DOHH2 (cell line): ENCODE measurements at regions not wholly inside any gene's neighbourhood (a gene's known extent, or its start where the extent isn't known, plus 50 kb on each side); places are given as distances from the start of the nearest gene placed in this dataset.

ENCODE experiments used
- H3F3A ChIP-seq: fragments of 200-600 bp; sonication (generic), shearing (Covaris generic); 2 replicates; pipeline ENCODE4 v1.6.0; 2016; ENCODE audit warnings: antibody characterized with exemption, mild to moderate bottlenecking; ENCODE audit not compliant: control insufficient read depth, insufficient read depth
- H3K27ac ChIP-seq: fragments of 200-600 bp; sonication (generic); 2 replicates; pipeline ENCODE4 v1.5.1; 2014; ENCODE audit warnings: low read depth, mild to moderate bottlenecking, low read length, moderate library complexity
- H3K27me3 ChIP-seq: fragments of 200-600 bp; sonication (generic); 2 replicates; pipeline ENCODE4 v1.6.1; 2014; ENCODE audit warnings: mild to moderate bottlenecking, low read length, mixed read lengths; ENCODE audit not compliant: control insufficient read depth
- H3K36me3 ChIP-seq: fragments of 200-600 bp; sonication (generic); 2 replicates; pipeline ENCODE4 v1.6.1; 2014; ENCODE audit warnings: mild to moderate bottlenecking, low read length, moderate library complexity, mixed read lengths; ENCODE audit not compliant: control insufficient read depth
- H3K4me1 ChIP-seq: fragments of 200-600 bp; sonication (generic); 2 replicates; pipeline ENCODE4 v1.6.1; 2014; ENCODE audit warnings: mild to moderate bottlenecking, low read length, mixed read lengths; ENCODE audit not compliant: control insufficient read depth
- H3K4me2 ChIP-seq: fragments of 200-600 bp; sonication (generic); 2 replicates; pipeline ENCODE4 v1.6.0; 2014; ENCODE audit warnings: mild to moderate bottlenecking, low read length, moderate library complexity
- H3K4me3 ChIP-seq: fragments of 200-600 bp; sonication (generic); 2 replicates; pipeline ENCODE4 v1.5.1; 2014; ENCODE audit warnings: mild to moderate bottlenecking, low read length, mixed read lengths
- H3K79me2 ChIP-seq: fragments of 200-600 bp; sonication (generic); 2 replicates; pipeline ENCODE4 v1.6.1; 2014; ENCODE audit warnings: mild to moderate bottlenecking, low read length, mixed read lengths; ENCODE audit not compliant: control insufficient read depth
- H3K9me2 ChIP-seq: fragments of 200-600 bp; sonication (generic); replicated peaks from 2 replicates; pipeline ENCODE4 v1.6.1; 2014; ENCODE audit warnings: mild to moderate bottlenecking, low read length, mixed read lengths; ENCODE audit not compliant: control insufficient read depth
- H3K9me3 ChIP-seq: fragments of 200-600 bp; sonication (generic); 2 replicates; pipeline ENCODE4 v1.6.1; 2014; ENCODE audit warnings: antibody characterized with exemption, low read length, mixed read lengths; ENCODE audit not compliant: control insufficient read depth, insufficient read depth
- H4K20me1 ChIP-seq: fragments of 200-600 bp; sonication (generic); 2 replicates; pipeline ENCODE4 v1.6.0; 2014; ENCODE audit warnings: low read depth, mild to moderate bottlenecking, antibody characterized with exemption, low read length, moderate library complexity; ENCODE audit not compliant: control insufficient read depth, insufficient read depth
- EZH2phosphoT487 ChIP-seq: fragments of 200-600 bp; sonication (generic); IDR thresholded peaks from 2 replicates; pipeline ENCODE4 v1.6.1; 2017; ENCODE audit warnings: borderline replicate concordance, mild to moderate bottlenecking, antibody characterized with exemption, low read length, moderate library complexity, mixed read lengths
- TF ChIP-seq, protein P1 (sequence below): fragments of 200-600 bp; sonication (generic); IDR thresholded peaks from one replicate; pipeline ENCODE4 v1.5.1; 2014; ENCODE audit warnings: antibody characterized with exemption, mild to moderate bottlenecking, low read depth, low read length; ENCODE audit not compliant: poor library complexity, severe bottlenecking

DNA sequence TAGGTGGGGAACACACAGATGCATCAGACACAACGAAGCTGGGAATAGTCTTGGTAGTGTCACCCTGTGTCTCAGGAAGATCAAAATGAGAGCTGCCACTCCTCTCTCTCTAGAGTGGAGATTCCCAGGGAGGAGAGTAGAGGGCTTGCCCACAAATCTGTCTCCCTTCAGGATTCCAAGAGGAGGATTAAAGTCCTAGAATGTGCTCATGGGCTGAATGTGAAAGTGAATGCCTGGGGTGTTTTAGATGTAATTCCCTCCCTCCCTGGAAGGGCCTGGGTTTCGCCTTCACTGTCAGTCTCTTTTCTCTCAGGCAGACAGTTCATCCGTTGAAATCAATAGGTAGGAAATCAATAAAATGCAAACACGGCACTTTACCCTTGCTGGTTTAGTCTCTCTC is 282.6 kb upstream of the PPARGC1A start:
- H3K36me3 ChIP-seq: no peaks in the 10 kb centered on the region
- H3K4me1 ChIP-seq: no peaks in the 10 kb centered on the region
- no peaks in the 10 kb centered on the region for H3K27me3 ChIP-seq
- H3K9me2 ChIP-seq: no peaks in the 10 kb centered on the region
- no peak overlapping the region for H3K27ac ChIP-seq
- no peak overlapping the region for H3K4me3 ChIP-seq
- H4K20me1 ChIP-seq: no peaks in the 10 kb centered on the region
- no peak overlapping the region for H3K4me2 ChIP-seq
- no peak for TF ChIP-seq EZH2phosphoT487
- TF ChIP-seq, protein P1, sequence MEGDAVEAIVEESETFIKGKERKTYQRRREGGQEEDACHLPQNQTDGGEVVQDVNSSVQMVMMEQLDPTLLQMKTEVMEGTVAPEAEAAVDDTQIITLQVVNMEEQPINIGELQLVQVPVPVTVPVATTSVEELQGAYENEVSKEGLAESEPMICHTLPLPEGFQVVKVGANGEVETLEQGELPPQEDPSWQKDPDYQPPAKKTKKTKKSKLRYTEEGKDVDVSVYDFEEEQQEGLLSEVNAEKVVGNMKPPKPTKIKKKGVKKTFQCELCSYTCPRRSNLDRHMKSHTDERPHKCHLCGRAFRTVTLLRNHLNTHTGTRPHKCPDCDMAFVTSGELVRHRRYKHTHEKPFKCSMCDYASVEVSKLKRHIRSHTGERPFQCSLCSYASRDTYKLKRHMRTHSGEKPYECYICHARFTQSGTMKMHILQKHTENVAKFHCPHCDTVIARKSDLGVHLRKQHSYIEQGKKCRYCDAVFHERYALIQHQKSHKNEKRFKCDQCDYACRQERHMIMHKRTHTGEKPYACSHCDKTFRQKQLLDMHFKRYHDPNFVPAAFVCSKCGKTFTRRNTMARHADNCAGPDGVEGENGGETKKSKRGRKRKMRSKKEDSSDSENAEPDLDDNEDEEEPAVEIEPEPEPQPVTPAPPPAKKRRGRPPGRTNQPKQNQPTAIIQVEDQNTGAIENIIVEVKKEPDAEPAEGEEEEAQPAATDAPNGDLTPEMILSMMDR: no peak
- H3K79me2 ChIP-seq: no peaks in the 10 kb centered on the region
- no peaks in the 10 kb centered on the region for H3F3A ChIP-seq
- no peaks in the 10 kb centered on the region for H3K9me3 ChIP-seq

DNA sequence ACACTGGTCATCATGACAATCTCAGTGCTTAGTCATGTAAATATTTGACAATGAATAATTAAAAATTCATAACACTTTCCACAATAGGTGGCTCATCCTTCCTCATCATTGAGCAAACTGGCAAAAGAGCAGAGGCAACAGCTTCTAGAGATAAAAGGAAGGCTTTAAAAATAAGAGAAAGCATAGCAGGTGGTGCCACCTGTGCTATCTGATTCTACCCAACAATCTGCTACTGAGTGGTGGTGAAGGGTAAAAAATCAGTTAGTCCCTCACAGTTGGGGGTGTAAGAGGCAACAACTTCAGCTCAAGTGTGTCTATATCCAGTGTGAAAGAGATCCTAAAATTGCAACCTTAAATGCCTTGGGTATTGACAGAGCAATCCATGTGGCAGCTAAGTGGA is 280.1 kb upstream of the PPARGC1A start:
- Histone ChIP-seq H3K36me3 (no peaks in the 10 kb centered on the region), H3K9me3 (no peaks in the 10 kb centered on the region), H3K27me3 (no peaks in the 10 kb centered on the region), H3K4me2 (no peak overlapping the region), H3K27ac (no peak overlapping the region), H3F3A (no peaks in the 10 kb centered on the region), H4K20me1 (no peaks in the 10 kb centered on the region), H3K4me1 (no peaks in the 10 kb centered on the region), H3K79me2 (no peaks in the 10 kb centered on the region), H3K9me2 (no peaks in the 10 kb centered on the region), H3K4me3 (no peak overlapping the region)
- TF ChIP-seq EZH2phosphoT487: no peak
- TF ChIP-seq, protein P1: no peak

DNA sequence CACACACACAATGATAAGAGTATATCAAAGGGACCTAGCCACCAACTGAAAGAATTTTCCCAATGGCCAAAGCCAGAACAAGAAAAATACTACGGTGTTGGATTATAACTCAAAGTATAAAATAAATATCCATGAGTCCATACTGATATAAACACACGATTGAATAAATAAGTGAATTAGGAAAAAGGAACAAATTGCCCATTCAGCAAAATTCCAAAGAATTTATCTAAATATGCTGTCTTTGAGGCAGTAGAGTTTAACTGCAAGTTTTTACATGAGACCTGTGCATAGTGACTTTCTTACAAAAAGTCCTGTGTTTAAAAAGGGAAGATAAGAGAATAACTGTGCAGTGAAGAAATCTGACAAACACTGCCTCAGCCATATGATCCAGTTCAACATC is 278.8 kb upstream of the PPARGC1A start:
- H3K4me3 ChIP-seq: no peak overlapping the region
- TF ChIP-seq, protein P1: no peak
- TF ChIP-seq EZH2phosphoT487: no peak
- no peaks in the 10 kb centered on the region for H3K79me2 ChIP-seq
- H4K20me1 ChIP-seq: no peaks in the 10 kb centered on the region
- H3K4me2 ChIP-seq: no peak overlapping the region
- H3K9me2 ChIP-seq: no peaks in the 10 kb centered on the region
- no peaks in the 10 kb centered on the region for H3K4me1 ChIP-seq
- no peaks in the 10 kb centered on the region for H3F3A ChIP-seq
- H3K9me3 ChIP-seq: no peaks in the 10 kb centered on the region
- no peak overlapping the region for H3K27ac ChIP-seq
- H3K36me3 ChIP-seq: no peaks in the 10 kb centered on the region
- H3K27me3 ChIP-seq: no peaks in the 10 kb centered on the region

DNA sequence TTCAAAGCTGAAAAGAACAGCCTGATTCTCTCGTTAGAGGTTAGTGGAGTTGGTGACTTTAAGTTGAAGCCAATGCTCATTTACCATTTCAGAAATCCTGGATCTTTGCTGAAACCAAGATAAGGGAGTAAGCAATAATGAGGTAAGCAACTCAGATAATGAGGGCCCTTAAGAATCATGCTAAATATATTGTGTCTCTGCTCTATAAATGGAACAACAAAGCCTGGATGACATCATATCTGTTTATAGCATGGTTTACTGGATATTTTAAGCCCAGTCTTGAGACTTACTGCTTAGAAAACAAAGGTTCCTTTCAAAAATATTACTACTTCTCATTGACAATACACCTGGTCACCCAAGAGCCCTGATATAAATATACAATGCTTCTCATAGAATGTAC is 276.7 kb upstream of the PPARGC1A start:
- Histone ChIP-seq H3K4me1 (no peaks in the 10 kb centered on the region), H3K4me3 (no peak overlapping the region), H3F3A (no peaks in the 10 kb centered on the region), H3K4me2 (no peak overlapping the region), H3K79me2 (no peaks in the 10 kb centered on the region), H3K9me2 (no peaks in the 10 kb centered on the region), H3K27ac (no peak overlapping the region), H3K27me3 (no peaks in the 10 kb centered on the region), H3K36me3 (no peaks in the 10 kb centered on the region), H4K20me1 (no peaks in the 10 kb centered on the region), H3K9me3 (no peaks in the 10 kb centered on the region)
- TF ChIP-seq EZH2phosphoT487: no peak
- TF ChIP-seq, protein P1: no peak
